K562 (cell line): ENCODE measurements at regions not wholly inside any gene's neighbourhood (a gene's known extent, or its start where the extent isn't known, plus 50 kb on each side); places are given as distances from the start of the nearest gene placed in this dataset.
"Not testable (repeated sequence)": the region's sequence is repeated elsewhere in the genome, so short reads cannot be mapped to it uniquely, and the experiment has no call there.

Experiments
- ATAC-seq: fragments of 200-7000 bp; cut with Tn5 transposase; 3 replicates; pipeline ENCODE4 v1.9.1; 2020; ENCODE audit warnings: moderate library complexity
- BruUV-seq: library from RNA; stranded (reverse); fragments of 400-500 nt; replicated peaks from 2 replicates; lab custom pipeline; 2021; lab: Mats Ljungman, UMichigan
- CTCF ChIA-PET: fragments of 300-600 bp; formaldehyde crosslinking; extraction: SDS; loops from one replicate; lab custom pipeline; 2021; ENCODE audit warnings: low intra/inter-chr PET ratio; lab: Yijun Ruan, JAX
- POLR2A ChIA-PET: fragments of 300-600, 350-650 bp; sonication (Branson Sonifier 250); formaldehyde crosslinking; extraction: SDS; loops from one replicate; lab custom pipeline; 2021; ENCODE audit warnings: antibody characterized with exemption, inconsistent platforms; lab: Yijun Ruan, JAX
- DNase-seq, 4 experiments: peaks; one replicate each; pipeline versions ENCODE4 v3.0.0 to v3.0.0-alpha.2; 2011 to 2018; ENCODE audit warnings: low spot score in 3 of 4, mixed read lengths in 3 of 4; ENCODE audit errors: extremely low read depth in 1 of 4
- FAIRE-seq: peaks from 2 replicates; lab custom pipeline; 2011; peaks lifted over from hg19 to GRCh38; lab: Jason Lieb, UNC
- H2AFZ ChIP-seq: 2 replicates; pipeline ENCODE4 v1.6.0; 2011; ENCODE audit warnings: low read depth, low read length, control low read depth, inconsistent platforms
- H3K27ac ChIP-seq: fragments of 200-600 bp; 3 replicates; pipeline ENCODE4 v1.8.0; 2011; ENCODE audit warnings: low read depth, mild to moderate bottlenecking, control low read depth, inconsistent platforms, low read length, moderate library complexity, mixed read lengths; ENCODE audit errors: extremely low read depth
- H3K27me3 ChIP-seq, 2 experiments: fragments of 300-600 bp in 1 of 2; 2 replicates in 1 of 2; 3 replicates in 1 of 2; pipeline versions ENCODE4 v1.6.0 to v1.8.0; 2011; ENCODE audit warnings: inconsistent platforms in 2 of 2, low read length in 2 of 2, mild to moderate bottlenecking in 1 of 2, mixed read lengths in 1 of 2, moderate library complexity in 1 of 2; ENCODE audit not compliant: control insufficient read depth in 2 of 2, insufficient read depth in 2 of 2
- H3K36me3 ChIP-seq: fragments of 300-600 bp; 3 replicates; pipeline ENCODE4 v1.8.0; 2011; ENCODE audit warnings: mild to moderate bottlenecking, low read length, inconsistent platforms; ENCODE audit not compliant: control insufficient read depth, insufficient read depth
- H3K4me1 ChIP-seq, 2 experiments: fragments of 200-600 bp in 1 of 2; replicated peaks in 1 of 2; 2 replicates in 1 of 2; 3 replicates in 1 of 2; pipeline versions ENCODE4 v1.5.1 to v1.8.0; 2011; ENCODE audit warnings: inconsistent platforms in 2 of 2, low read length in 2 of 2, mild to moderate bottlenecking in 1 of 2, mixed read lengths in 1 of 2, moderate library complexity in 1 of 2; ENCODE audit not compliant: control insufficient read depth in 2 of 2, insufficient read depth in 2 of 2
- H3K4me2 ChIP-seq: 2 replicates; pipeline ENCODE4 v1.6.1; 2011; ENCODE audit warnings: low read length, control low read depth, inconsistent platforms, mixed read lengths; ENCODE audit not compliant: insufficient read depth
- H3K4me3 ChIP-seq: fragments of 200-600 bp; sonication (generic), shearing (Covaris generic); 2 replicates; pipeline ENCODE4 v1.5.1; 2016; ENCODE audit warnings: control low read depth, inconsistent platforms
- H3K79me2 ChIP-seq: fragments of 200-600 bp; 3 replicates; pipeline ENCODE4 v1.8.0; 2011; ENCODE audit warnings: low read length, inconsistent platforms; ENCODE audit not compliant: control insufficient read depth, insufficient read depth
- H3K9ac ChIP-seq, 2 experiments: 2 replicates each; pipeline versions ENCODE4 v1.6.0 to v1.6.1; 2011; ENCODE audit warnings: low read depth in 2 of 2, low read length in 2 of 2, control low read depth in 1 of 2, inconsistent platforms in 1 of 2, mild to moderate bottlenecking in 1 of 2, mixed read lengths in 1 of 2; ENCODE audit not compliant: insufficient read depth in 1 of 2
- H3K9me1 ChIP-seq: one replicate; pipeline ENCODE4 v1.6.0; 2011; ENCODE audit warnings: inconsistent platforms, mild to moderate bottlenecking, low read length, moderate library complexity; ENCODE audit not compliant: control insufficient read depth, insufficient read depth
- H3K9me3 ChIP-seq: replicated peaks from 2 replicates; pipeline ENCODE4 v1.5.1; 2011; ENCODE audit warnings: low read depth, low read length, inconsistent platforms; ENCODE audit not compliant: control insufficient read depth, insufficient read depth
- H4K20me1 ChIP-seq: replicated peaks from 2 replicates; pipeline ENCODE4 v1.6.1; 2011; ENCODE audit warnings: low read length, inconsistent platforms, mixed read lengths; ENCODE audit not compliant: control insufficient read depth, insufficient read depth
- WGBS: fragments of 100-300 bp; shearing (Covaris generic); methylation state at CpG from one replicate; pipeline ENCODE4 v1.1.6; 2016; ENCODE audit warnings: low coverage, mixed read lengths; ENCODE audit not compliant: insufficient coverage; ENCODE audit errors: missing lambda C conversion rate; 5-methylcytosine and 5-hydroxymethylcytosine counted together
- in situ Hi-C: fragments of 300-500 bp; cut with MboI; formaldehyde crosslinking; loops from 4 replicates; pipeline ENCODE4 v1.15.0; 2018; ENCODE audit warnings: inconsistent platforms, mixed read lengths
- intact Hi-C: fragments of 100-400 bp; cut with micrococcal nuclease; formaldehyde crosslinking; loops from 2 replicates; pipeline ENCODE4 v1.14.2; 2022

DNA sequence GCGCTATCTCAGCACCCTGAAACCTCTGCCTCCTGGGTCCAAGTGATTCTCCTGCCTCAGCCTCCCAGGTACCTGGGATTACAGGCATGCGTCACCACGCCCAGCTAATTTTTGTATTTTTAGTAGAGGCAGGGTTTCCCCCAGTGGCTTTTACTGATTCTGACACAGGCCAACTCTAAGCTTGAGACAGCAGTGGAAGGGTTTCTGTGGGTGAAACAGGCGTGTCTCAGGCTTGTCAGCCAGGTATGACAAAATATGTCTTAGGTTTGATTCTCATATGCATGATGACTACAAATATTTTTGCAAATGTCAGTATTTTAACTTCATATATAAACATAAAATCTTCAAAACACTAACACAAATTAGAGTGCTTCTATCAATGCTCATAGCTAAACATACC lies 952.8 kb upstream of the CDH18 start:
- CTCF ChIA-PET, H3K4me2 ChIP-seq, H3K9me3 ChIP-seq, H3K27ac ChIP-seq, H3K9ac ChIP-seq, H3K4me3 ChIP-seq, H3K36me3 ChIP-seq, H3K79me2 ChIP-seq, DNase-seq, in situ Hi-C loops, FAIRE-seq, H3K27me3 ChIP-seq, H3K4me1 ChIP-seq, H3K9me1 ChIP-seq, BruUV-seq, H2AFZ ChIP-seq, ATAC-seq, H4K20me1 ChIP-seq, intact Hi-C loops, POLR2A ChIA-PET: not testable (repeated sequence)
- 4% methylated on average over 3 of the region's 4 CpGs for whole genome bisulfite sequencing

DNA sequence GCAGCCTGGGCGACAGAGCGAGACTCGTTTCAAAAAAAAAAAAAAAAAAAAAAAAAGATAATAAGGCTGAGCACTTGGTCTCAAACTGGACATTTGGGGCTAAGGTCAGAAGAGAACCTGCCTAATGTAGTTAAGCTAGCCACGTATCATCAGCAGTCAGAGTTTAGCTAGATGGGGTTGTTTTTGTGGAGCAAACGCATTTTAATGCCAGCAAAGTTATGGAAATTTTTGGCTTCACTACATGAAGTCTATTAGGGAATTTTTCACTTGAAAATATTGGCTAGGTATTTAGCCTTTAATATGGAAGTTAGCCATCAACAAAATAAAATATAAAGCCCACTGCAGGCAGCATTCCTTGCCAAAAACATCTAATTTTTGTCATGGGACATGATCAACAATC lies 902.9 kb upstream of the CDH18 start:
- H3K9me3 ChIP-seq, H3K4me3 ChIP-seq, FAIRE-seq, H3K27ac ChIP-seq, DNase-seq, in situ Hi-C loops, H3K79me2 ChIP-seq, H4K20me1 ChIP-seq, H3K9me1 ChIP-seq, H3K36me3 ChIP-seq, POLR2A ChIA-PET, ATAC-seq, H3K4me1 ChIP-seq, H3K4me2 ChIP-seq, H3K27me3 ChIP-seq, CTCF ChIA-PET, H3K9ac ChIP-seq, BruUV-seq, H2AFZ ChIP-seq, intact Hi-C loops: not testable (repeated sequence)
- WGBS: 2% methylated on average over 4 of the region's 5 CpGs

DNA sequence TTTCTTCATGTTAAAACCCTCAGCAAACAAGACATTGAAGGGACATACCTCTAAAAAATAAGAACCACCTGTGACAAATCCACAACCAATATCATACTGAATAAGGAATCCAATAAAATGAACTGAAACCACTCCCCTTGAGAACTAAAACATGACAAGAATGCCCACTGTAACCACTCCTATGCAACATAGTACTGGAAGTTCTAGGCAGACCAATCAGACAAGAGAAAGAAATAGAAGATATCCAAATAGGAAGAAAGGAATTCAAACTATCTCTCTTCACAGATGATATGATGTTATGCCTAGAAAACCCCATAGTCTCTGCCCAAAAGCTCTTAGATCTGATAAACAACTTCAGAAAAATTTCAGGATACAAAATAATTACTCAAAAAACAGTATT lies 887.7 kb upstream of the CDH18 start:
- H3K4me3 ChIP-seq, ATAC-seq, H3K27ac ChIP-seq, intact Hi-C loops, H4K20me1 ChIP-seq, H3K9me3 ChIP-seq, POLR2A ChIA-PET, CTCF ChIA-PET, H3K79me2 ChIP-seq, H2AFZ ChIP-seq, DNase-seq, BruUV-seq, in situ Hi-C loops, H3K4me1 ChIP-seq, FAIRE-seq, H3K9ac ChIP-seq, H3K4me2 ChIP-seq, H3K27me3 ChIP-seq, H3K9me1 ChIP-seq, H3K36me3 ChIP-seq: not testable (repeated sequence)

DNA sequence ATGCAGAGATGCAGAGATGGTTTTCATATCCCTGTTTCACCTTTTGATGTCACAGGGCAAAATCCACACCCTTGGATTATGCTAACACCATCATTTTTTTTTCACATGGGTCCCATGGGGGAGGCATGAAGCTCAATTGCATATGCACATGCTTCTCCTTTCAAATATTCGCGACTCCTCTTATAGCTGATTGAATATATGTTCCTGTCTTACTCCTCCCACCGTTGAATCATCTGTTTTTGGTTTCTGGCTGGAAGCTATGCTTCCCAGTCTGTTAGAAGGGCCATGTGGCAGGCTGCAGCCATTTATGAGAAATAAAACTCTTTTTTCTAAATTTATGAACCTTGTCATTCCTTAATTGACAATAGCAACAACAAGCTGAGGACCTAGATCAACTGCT lies 877.9 kb upstream of the CDH18 start:
- ATAC-seq, H3K9ac ChIP-seq, H3K4me1 ChIP-seq, H4K20me1 ChIP-seq, H3K9me1 ChIP-seq, H3K36me3 ChIP-seq, intact Hi-C loops, POLR2A ChIA-PET, H3K27me3 ChIP-seq, H2AFZ ChIP-seq, H3K4me2 ChIP-seq, BruUV-seq, H3K79me2 ChIP-seq, H3K4me3 ChIP-seq, in situ Hi-C loops, DNase-seq, FAIRE-seq, H3K27ac ChIP-seq, H3K9me3 ChIP-seq, CTCF ChIA-PET: not testable (repeated sequence)
- WGBS: 0% methylated on average over 2 of the region's 3 CpGs
